ENCODE measurements at regions not wholly inside any gene's neighbourhood (a gene's known extent, or its start where the extent isn't known, plus 50 kb on each side); places are given as distances from the start of the nearest gene placed in this dataset.

DNA sequence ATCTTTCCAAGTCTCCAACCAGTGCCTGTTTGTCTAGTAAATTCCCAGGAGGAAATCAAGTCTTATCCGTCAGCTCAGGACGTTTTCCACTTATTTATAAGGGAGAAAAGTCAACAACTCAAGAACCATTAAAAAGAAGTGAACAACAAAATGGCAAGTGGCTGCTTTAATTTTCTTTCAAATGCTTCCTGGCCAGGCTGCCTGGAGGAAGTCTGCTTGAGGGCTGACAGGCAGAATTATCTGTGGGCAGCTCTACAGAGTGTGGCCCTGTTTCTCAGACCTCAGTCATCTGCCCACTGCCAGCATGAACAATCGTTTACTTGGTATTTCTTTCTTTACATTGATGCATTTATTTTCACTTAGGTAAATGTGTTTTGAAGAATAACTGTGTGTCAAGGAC lies 281.9 kb upstream of the ISX start:
- Histone ChIP-seq H3K4me3 (no peak overlapping the region), H3K36me3 (no peaks in the 10 kb centered on the region), H3K9me3 (replicated peaks) (peaks cover 15% of the 10 kb centered on the region), H3K4me1 (no peaks in the 10 kb centered on the region), H3K27ac (replicated peaks) (no peak overlapping the region), H3K27me3 (ENCODE audit: low read depth) (peaks cover 5% of the 10 kb centered on the region)
- no peak for DNase-seq
- intact Hi-C loops (cut with micrococcal nuclease) = no loop called here
- TF ChIP-seq, protein P1, sequence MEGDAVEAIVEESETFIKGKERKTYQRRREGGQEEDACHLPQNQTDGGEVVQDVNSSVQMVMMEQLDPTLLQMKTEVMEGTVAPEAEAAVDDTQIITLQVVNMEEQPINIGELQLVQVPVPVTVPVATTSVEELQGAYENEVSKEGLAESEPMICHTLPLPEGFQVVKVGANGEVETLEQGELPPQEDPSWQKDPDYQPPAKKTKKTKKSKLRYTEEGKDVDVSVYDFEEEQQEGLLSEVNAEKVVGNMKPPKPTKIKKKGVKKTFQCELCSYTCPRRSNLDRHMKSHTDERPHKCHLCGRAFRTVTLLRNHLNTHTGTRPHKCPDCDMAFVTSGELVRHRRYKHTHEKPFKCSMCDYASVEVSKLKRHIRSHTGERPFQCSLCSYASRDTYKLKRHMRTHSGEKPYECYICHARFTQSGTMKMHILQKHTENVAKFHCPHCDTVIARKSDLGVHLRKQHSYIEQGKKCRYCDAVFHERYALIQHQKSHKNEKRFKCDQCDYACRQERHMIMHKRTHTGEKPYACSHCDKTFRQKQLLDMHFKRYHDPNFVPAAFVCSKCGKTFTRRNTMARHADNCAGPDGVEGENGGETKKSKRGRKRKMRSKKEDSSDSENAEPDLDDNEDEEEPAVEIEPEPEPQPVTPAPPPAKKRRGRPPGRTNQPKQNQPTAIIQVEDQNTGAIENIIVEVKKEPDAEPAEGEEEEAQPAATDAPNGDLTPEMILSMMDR (IDR thresholded peaks at IDR 0.05; ENCODE audit: borderline replicate concordance) = no peak

DNA sequence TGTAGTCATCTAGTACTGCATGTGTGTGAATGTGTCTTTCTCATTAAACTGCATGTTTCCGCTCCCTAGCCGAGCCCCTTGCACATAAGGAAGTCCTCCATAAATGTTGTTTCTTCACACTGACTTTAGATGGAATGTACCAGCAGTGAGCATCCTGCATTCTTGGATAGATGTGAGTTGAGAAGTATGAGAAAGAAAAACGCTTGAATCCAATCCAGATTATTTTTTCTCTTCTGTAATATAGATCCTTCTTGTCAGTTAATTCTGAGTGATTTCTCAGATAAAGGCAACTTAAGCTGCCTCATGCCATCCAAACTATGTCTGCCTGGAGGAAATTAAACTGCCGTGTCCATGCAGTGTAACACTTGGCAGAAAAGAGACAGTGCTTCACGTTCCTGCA lies 268.1 kb upstream of the ISX start:
- intact Hi-C loops (cut with micrococcal nuclease) = no loop called here
- Histone ChIP-seq H3K27me3 (ENCODE audit: low read depth) (peaks cover 45% of the 10 kb centered on the region), H3K9me3 (replicated peaks) (peaks cover 6% of the 10 kb centered on the region), H3K4me1 (no peaks in the 10 kb centered on the region), H3K4me3 (no peak overlapping the region), H3K27ac (replicated peaks) (no peak overlapping the region), H3K36me3 (no peaks in the 10 kb centered on the region)
- DNase-seq = no peak
- TF ChIP-seq, protein P1 (IDR thresholded peaks at IDR 0.05; ENCODE audit: borderline replicate concordance) = no peak

DNA sequence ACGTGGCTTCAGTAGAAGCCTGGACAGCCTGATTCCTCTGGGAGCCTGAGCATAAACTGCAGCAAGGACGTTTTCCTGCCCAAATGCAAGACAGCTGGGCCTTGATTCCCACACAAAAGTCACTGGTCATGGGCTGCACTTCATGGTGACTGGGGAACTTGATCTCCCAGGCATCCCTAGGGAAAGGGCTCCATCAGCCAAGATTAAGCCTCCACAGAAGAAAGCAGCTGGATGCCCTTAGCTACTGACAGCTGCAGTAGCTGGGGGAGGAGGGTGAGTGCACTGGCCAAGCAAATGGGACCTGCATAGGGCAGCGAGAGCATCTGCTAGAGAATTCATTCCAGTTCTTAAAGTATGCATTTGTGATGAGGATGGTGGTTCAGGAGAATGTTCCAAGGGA lies 267.4 kb upstream of the ISX start:
- TF ChIP-seq, protein P1 (IDR thresholded peaks at IDR 0.05; ENCODE audit: borderline replicate concordance) = no peak
- Histone ChIP-seq H3K36me3 (no peaks in the 10 kb centered on the region), H3K9me3 (replicated peaks) (no peaks in the 10 kb centered on the region), H3K4me3 (no peak overlapping the region), H3K27me3 (ENCODE audit: low read depth) (peaks cover 53% of the 10 kb centered on the region), H3K4me1 (no peaks in the 10 kb centered on the region), H3K27ac (replicated peaks) (no peak overlapping the region)
- intact Hi-C loops (cut with micrococcal nuclease) = no loop called here
- DNase-seq = no peak

DNA sequence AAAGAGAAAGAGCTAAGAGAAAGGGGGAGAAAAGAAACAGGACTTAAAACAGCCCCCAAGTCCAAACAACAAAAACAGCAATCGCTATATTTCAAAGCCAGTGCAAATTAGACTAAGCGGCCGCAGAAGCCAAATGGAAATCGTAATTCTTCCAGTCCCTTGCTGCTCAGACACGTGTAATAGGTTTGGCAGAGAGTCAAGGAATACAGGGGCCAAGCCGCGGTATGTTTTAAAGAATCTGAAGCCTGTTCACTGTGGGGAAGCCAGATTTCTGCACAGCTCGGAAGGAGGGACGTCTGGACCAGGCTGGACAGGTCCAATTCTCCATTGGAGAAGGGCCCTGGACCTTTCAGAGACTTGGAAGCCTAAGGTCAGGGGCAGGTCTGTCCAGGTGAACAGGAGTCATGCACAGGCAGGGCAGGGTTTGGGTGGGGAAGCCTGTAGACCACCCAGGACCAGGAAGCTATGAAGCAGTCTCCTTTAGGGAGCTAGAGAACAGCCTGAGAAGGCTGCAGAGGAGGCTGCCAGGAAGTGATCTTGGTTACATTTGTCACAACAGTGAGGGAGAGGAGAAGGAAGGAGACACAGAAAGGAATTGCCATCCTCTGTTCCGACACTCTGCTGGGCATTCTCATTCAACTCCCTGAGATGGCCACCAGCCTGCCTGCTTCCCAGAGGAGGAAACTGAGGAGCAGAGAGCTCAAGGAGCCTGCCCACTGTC lies 265.5 kb upstream of the ISX start:
- TF ChIP-seq, protein P1 (IDR thresholded peaks at IDR 0.05; ENCODE audit: borderline replicate concordance) = no peak
- Histone ChIP-seq H3K9me3 (replicated peaks) (no peaks in the 10 kb centered on the region), H3K27me3 (ENCODE audit: low read depth) (peaks cover 67% of the 10 kb centered on the region), H3K4me1 (no peaks in the 10 kb centered on the region), H3K4me3 (no peak overlapping the region), H3K27ac (replicated peaks) (no peak overlapping the region), H3K36me3 (no peaks in the 10 kb centered on the region)
- DNase-seq = no peak
- intact Hi-C loops (cut with micrococcal nuclease) = no loop called here

DNA sequence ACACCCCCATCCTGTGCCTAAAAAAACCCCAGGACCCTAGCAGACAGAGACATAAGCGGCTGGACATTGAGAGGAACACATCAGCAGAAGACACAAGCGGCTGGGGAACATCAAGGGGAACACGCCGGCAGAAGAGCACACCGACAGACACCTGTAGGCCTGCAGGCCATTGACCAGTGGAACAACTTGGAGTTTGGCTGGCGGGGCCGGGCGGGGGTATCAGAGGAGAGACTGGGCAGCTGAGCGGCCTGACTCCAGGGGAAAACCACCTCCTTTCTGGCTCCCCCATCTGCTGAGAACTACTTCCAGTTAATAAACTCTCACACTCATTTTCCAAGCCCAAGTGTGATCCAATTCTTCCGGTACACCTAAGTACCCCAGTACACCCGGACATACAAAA lies 264.7 kb upstream of the ISX start:
- no peaks in the 10 kb centered on the region for H3K4me1 ChIP-seq
- no peak overlapping the region for H3K4me3 ChIP-seq
- no peaks in the 10 kb centered on the region for H3K36me3 ChIP-seq
- H3K27ac ChIP-seq (replicated peaks) = no peak overlapping the region
- intact Hi-C loops (cut with micrococcal nuclease) = no loop called here
- TF ChIP-seq, protein P1 (IDR thresholded peaks at IDR 0.05; ENCODE audit: borderline replicate concordance) = no peak
- H3K27me3 ChIP-seq (ENCODE audit: low read depth) = peaks cover 75% of the 10 kb centered on the region
- no peaks in the 10 kb centered on the region for H3K9me3 ChIP-seq (replicated peaks)
- no peak for DNase-seq

Data from left ventricle myocardium inferior (tissue), 1 donor.